B cell (primary cell): ENCODE measurements at regions not wholly inside any gene's neighbourhood (a gene's known extent, or its start where the extent isn't known, plus 50 kb on each side); places are given as distances from the start of the nearest gene placed in this dataset.

ENCODE experiments used
- CTCF ChIP-seq: fragments of 200-600 bp; IDR thresholded peaks from one replicate; pipeline ENCODE4 v1.8.0; 2022; ENCODE audit warnings: antibody characterized with exemption, mild to moderate bottlenecking
- EZH2 ChIP-seq: IDR thresholded peaks from 2 replicates; pipeline ENCODE4 v1.6.1; 2012; ENCODE audit warnings: borderline replicate concordance, low read depth, mild to moderate bottlenecking, moderate library complexity, low read length; ENCODE audit not compliant: insufficient read depth, poor library complexity, severe bottlenecking

- TF ChIP-seq CTCF: no peak
- TF ChIP-seq EZH2: no peak
These were observed 547.5 kb downstream of the ELAVL2 start for GRCh38 chr9:23278561-23278960.
